Body of pancreas (tissue), 4 donors: ENCODE measurements at regions not wholly inside any gene's neighbourhood (a gene's known extent, or its start where the extent isn't known, plus 50 kb on each side); places are given as distances from the start of the nearest gene placed in this dataset.

ENCODE experiments used
- ATAC-seq: fragments of 150-250 bp; one replicate; pipeline ENCODE4 v1.9.1; 2016
- DNase-seq, 4 donors: peaks; one replicate each; pipeline ENCODE4 v3.0.0-alpha.2; 2019
- H3K27ac ChIP-seq, 4 donors: fragments of 200-600 bp; sonication (generic); 1 replicate in 3 of 4; 2 replicates in 1 of 4; pipeline versions ENCODE4 v1.5.1 to v1.6.1; 2016 to 2019; ENCODE audit warnings: mild to moderate bottlenecking in 1 of 4, mixed read lengths in 1 of 4, moderate library complexity in 1 of 4
- H3K27me3 ChIP-seq, 2 donors: fragments of 200-600 bp; sonication (generic); one replicate each; pipeline ENCODE4 v1.6.0; 2016; ENCODE audit warnings: mild to moderate bottlenecking in 1 of 2
- H3K36me3 ChIP-seq, 2 donors: fragments of 200-600 bp; sonication (generic); replicated peaks in 1 of 2; 2 replicates each; pipeline ENCODE4 v1.5.1; 2016; ENCODE audit warnings: low read depth in 2 of 2; ENCODE audit not compliant: insufficient read depth in 1 of 2
- H3K4me1 ChIP-seq: fragments of 200-600 bp; sonication (generic); one replicate; pipeline ENCODE4 v1.6.0; 2016
- H3K4me3 ChIP-seq, 2 donors: fragments of 200-600 bp; sonication (generic); 1 replicate in 1 of 2; 2 replicates in 1 of 2; pipeline ENCODE4 v1.5.1; 2016 to 2019
- H3K9me3 ChIP-seq, 3 donors: fragments of 200-600 bp; sonication (generic); 1 replicate in 2 of 3; 2 replicates in 1 of 3; pipeline ENCODE4 v1.5.1; 2016
- CTCF ChIP-seq, 7 experiments: fragments of 450-650 bp in 4 of 7; fragments of 200-600 bp in 3 of 7; sonication (generic) in 3 of 7; IDR thresholded peaks; one replicate each; pipeline ENCODE4 v1.5.1; 2016 to 2019; ENCODE audit warnings: antibody characterized with exemption in 7 of 7
- POLR2A ChIP-seq, 3 donors: fragments of 450-650 bp; IDR thresholded peaks; one replicate each; pipeline ENCODE4 v1.6.1; 2016; ENCODE audit warnings: antibody characterized with exemption in 3 of 3, mild to moderate bottlenecking in 2 of 3
- WGBS, 2 donors: methylation state at CpG; one replicate each; pipeline ENCODE4 v1.1.5; 2017; 5-methylcytosine and 5-hydroxymethylcytosine counted together
- intact Hi-C: fragments of 100-400 bp; cut with DNase I; formaldehyde crosslinking; loops from one replicate; pipeline ENCODE4 v1.15.1; 2023

- intact Hi-C loops, result no loop called here
- Histone ChIP-seq H3K9me3 (no peaks in the 10 kb centered on the region), H3K27me3 (no peaks in the 10 kb centered on the region), H3K36me3 (no peaks in the 10 kb centered on the region), H3K4me3 (no peak overlapping the region), H3K4me1 (no peaks in the 10 kb centered on the region), H3K27ac (no peak overlapping the region)
- TF ChIP-seq CTCF (IDR thresholded peaks at IDR 0.05), result no peak
- TF ChIP-seq POLR2A (IDR thresholded peaks at IDR 0.05), result no peak
- WGBS, 2 donors, result 55 to 68% methylated on average over 3 of the region's 3 CpGs
- DNase-seq, result no peak
- ATAC-seq, result no peak
Measured at GRCh38 chr10:83848677-83849076, 290.6 kb upstream of the GHITM start.

GRCh38 chr10:83849150-83849549 lies 290.2 kb upstream of the GHITM start:
- no peaks in the 10 kb centered on the region for H3K4me1 ChIP-seq
- intact Hi-C loops, result no loop called here

GRCh38 chr10:83852146-83852545 lies 287.2 kb upstream of the GHITM start:
- 36 to 43% methylated on average over 1 of the region's 1 CpG for WGBS, 2 donors
- intact Hi-C loops, result no loop called here
- Histone ChIP-seq H3K9me3 (no peaks in the 10 kb centered on the region), H3K27me3 (no peaks in the 10 kb centered on the region), H3K4me1 (no peaks in the 10 kb centered on the region), H3K36me3 (no peaks in the 10 kb centered on the region), H3K4me3 (no peak overlapping the region), H3K27ac (no peak overlapping the region)
- ATAC-seq, result no peak
- DNase-seq, result no peak
- no peak for TF ChIP-seq POLR2A (IDR thresholded peaks at IDR 0.05)
- no peak for TF ChIP-seq CTCF (IDR thresholded peaks at IDR 0.05)

More at GRCh38 chr10:83849150-83849549, 290.2 kb upstream of the GHITM start:
- no peaks in the 10 kb centered on the region for H3K36me3 ChIP-seq
- no peak overlapping the region for H3K27ac ChIP-seq
- H3K27me3 ChIP-seq, result no peaks in the 10 kb centered on the region
- no peaks in the 10 kb centered on the region for H3K9me3 ChIP-seq
- TF ChIP-seq POLR2A (IDR thresholded peaks at IDR 0.05) (no peak), CTCF (IDR thresholded peaks at IDR 0.05) (no peak)
- DNase-seq, result no peak
- ATAC-seq, result no peak
- no peak overlapping the region for H3K4me3 ChIP-seq

GRCh38 chr10:83862723-83863122 lies 276.6 kb upstream of the GHITM start:
- H3K27ac ChIP-seq, result no peak overlapping the region
- ATAC-seq (no peak), DNase-seq (no peak)
- no peaks in the 10 kb centered on the region for H3K27me3 ChIP-seq
- intact Hi-C loops, result no loop called here
- no peak overlapping the region for H3K4me3 ChIP-seq
- no peaks in the 10 kb centered on the region for H3K36me3 ChIP-seq
- no peaks in the 10 kb centered on the region for H3K9me3 ChIP-seq
- no peaks in the 10 kb centered on the region for H3K4me1 ChIP-seq
- no peak for TF ChIP-seq CTCF (IDR thresholded peaks at IDR 0.05)

- intact Hi-C loops, result no loop called here
- Histone ChIP-seq H3K27me3 (no peaks in the 10 kb centered on the region), H3K27ac (no peak overlapping the region), H3K36me3 (no peaks in the 10 kb centered on the region), H3K4me1 (no peaks in the 10 kb centered on the region), H3K9me3 (no peaks in the 10 kb centered on the region), H3K4me3 (no peak overlapping the region)
- ATAC-seq (no peak), DNase-seq (no peak)
- 87 to 88% methylated on average over 7 of the region's 7 CpGs for WGBS, 2 donors
- TF ChIP-seq CTCF (IDR thresholded peaks at IDR 0.05) (no peak), POLR2A (IDR thresholded peaks at IDR 0.05) (no peak)
Measured at GRCh38 chr10:83863283-83863966, 275.9 kb upstream of the GHITM start.
